GM21825 (cell line): ENCODE measurements at regions not wholly inside any gene's neighbourhood (a gene's known extent, or its start where the extent isn't known, plus 50 kb on each side); places are given as distances from the start of the nearest gene placed in this dataset.

Experiments used
- ATAC-seq: cut with Tn5 transposase; IDR thresholded peaks from one replicate; pipeline ENCODE4 v1.9.1; 2021; ENCODE audit warnings: mild to moderate bottlenecking, moderate library complexity; ENCODE audit not compliant: unreplicated experiment

DNA sequence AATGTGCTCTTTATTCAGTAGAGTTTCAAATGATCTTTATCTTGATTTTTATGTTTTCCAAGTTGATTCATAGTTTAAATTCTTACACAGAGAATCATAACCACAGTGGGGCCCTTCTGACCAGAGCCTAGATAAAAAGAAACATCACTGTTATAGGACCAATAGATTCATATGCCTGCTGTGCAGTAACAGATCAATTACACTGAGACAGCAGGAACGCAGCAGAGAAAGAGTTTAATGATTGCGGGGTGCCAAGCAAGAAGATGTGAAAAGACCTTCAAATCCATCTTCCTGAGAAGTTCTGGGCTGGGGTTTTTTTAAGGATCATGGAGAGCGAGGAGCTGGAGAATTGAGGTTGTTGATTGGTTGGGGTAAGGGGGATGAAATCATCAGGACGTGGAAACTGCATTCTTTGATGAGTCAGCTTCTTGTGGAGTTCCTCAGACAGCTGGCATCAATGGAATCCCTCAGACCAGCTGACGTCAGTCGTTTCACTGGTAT, 346.6 kb downstream of the TBC1D4 start:
- no peak for ATAC-seq

DNA sequence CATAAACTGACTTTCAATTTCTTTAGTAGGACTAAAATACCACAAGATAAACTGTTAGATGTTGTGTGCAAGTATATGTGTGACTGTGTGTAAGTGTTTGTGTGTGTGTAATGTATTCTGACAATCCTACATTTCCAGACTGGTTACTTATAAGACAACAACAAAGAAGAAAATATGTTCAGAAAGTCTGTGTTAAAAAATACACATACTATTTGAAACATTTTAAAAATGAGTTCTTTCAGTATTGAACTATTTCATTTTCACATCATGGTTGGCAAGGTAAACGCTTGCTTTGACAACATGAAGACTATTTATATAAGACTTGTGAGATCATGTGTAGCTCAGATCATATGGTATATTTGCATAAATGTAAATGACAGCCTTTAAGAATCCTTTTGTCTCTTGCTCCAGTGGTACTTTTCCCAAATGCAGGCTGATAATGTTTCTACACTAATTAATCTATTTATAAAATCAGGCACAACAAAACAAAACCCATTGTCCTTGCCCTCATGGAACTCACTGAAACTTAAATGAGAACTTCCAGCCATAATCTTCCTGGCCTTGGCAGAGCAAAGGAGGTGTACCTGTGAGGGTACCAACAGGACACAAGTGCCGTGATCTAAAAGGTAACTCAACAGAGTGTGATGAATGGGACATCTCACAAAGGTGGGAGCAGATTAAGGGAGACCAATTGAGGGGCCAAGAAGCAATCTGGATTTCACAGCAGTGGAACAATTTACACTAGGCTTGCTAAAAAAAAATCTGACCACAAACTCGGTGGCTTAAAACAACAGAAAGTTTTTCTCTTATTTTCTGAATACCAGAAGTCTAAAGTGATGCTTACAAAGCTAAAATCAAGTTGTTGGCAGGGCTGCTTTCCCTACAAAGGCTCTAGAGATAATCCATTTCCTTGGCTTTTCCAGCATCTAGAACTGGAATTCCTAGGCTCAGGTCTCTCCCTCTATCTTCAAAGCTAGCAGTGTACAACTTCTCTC, 349.0 kb downstream of the TBC1D4 start:
- ATAC-seq: no peak

DNA sequence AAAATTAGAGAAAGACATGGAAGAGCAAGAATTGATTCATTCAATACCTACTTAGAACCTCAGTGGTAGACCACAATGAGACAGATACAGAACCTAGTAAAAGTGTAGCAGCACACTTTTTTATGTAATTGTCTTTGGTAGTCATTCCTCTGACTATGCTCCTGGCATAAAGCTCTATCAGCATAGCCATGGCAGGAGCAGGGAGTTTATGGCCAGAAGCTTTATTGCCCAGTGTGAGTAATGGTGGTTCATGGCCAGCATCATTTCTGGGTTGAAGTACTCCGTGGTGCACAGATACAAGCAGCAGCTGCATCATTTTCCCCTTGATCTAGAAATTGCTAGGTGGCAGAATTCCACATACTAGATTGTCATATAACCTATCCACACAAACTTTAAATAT, 352.6 kb downstream of the TBC1D4 start:
- ATAC-seq: no peak

DNA sequence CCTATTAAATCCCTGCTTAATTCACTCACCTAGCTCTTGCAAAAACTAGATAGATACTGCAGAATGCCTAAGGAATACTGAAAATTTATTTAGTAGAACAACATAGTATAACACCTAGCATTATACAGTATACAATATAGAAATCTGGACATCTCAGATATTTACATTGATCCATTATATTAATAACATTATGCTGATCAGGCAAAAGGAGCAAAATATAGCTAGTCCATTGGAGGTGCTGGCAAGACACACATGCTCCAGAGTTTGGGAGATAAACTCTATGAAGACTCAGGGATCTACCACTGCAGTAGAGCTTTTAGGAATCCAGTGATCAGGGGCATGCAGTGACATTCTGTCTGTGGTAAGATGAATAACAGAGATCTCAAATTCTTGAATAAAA, 357.6 kb downstream of the TBC1D4 start:
- no peak for ATAC-seq

DNA sequence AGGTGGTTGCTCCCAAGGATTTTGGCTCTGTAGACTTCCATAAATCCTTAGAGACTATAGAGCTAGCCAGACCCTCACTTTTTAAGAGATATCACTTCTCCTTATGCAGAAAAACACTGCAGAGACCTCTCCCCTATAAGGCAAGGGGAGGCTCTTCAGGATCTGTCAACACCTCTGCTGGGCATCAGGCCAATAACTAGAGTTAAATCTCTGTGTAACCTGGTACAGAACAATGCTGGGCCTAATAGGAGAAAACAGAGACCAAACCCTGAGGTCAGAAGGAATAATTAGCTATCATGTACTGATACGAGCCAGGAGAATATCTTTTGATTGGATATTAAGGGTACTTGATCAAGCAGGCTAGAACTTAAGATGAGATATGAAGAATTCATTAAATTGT, 358.5 kb downstream of the TBC1D4 start:
- ATAC-seq: no peak

DNA sequence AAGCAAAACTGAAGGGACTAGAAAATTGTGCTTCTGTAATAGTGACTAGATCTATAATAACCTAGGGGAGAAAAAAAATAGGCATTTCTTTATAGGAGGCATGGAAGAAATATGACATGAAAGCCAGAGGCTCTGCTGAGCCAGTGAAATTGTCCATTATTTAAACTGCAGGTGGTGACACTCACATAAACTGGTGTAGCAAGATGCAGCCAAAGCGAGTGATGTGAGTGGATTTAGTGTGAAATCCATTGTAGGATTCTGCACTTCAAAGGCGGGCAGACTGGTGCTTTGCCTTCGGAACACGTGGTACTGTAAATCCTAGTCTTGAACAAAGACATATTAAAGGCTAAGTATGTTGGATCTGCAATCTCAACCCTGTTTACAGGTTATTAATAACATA, 361.9 kb downstream of the TBC1D4 start:
- ATAC-seq: no peak

DNA sequence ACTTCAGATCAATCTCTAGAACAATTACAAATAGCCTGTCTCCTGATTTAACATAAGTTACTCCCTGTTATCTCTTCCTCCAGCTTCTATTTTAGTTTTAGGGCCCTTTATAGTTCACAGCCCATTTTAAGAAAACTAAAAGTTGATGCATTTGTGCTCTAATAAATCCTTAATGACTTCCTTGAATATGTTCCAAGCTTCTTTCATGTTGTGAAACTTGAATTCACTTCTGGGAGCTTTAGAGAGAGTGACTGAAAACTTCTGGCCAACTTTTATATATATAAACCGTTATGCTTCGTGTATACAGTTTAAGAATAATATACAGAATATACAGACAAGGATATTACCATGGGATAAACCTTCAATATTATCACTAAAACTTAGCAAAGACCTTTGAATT, 366.8 kb downstream of the TBC1D4 start:
- no peak for ATAC-seq

DNA sequence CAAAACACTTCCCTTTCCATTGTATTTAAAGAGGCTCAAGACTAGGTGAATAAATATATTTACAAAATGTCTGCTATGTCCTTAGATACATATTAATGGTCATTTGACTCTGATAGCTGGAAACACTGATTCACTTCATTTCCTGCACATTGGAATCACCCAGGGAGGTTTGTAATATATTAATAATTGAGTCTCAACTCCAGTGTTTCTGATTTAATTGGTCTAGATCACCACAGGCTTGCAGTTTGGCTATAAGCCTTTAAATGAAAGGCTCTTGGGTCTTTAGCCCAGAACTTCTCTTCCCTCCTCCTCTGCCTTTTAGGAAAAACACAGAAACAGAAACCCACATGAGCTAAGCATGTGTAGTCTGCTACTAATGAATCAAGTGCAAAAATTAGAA, 378.0 kb downstream of the TBC1D4 start:
- no peak for ATAC-seq

DNA sequence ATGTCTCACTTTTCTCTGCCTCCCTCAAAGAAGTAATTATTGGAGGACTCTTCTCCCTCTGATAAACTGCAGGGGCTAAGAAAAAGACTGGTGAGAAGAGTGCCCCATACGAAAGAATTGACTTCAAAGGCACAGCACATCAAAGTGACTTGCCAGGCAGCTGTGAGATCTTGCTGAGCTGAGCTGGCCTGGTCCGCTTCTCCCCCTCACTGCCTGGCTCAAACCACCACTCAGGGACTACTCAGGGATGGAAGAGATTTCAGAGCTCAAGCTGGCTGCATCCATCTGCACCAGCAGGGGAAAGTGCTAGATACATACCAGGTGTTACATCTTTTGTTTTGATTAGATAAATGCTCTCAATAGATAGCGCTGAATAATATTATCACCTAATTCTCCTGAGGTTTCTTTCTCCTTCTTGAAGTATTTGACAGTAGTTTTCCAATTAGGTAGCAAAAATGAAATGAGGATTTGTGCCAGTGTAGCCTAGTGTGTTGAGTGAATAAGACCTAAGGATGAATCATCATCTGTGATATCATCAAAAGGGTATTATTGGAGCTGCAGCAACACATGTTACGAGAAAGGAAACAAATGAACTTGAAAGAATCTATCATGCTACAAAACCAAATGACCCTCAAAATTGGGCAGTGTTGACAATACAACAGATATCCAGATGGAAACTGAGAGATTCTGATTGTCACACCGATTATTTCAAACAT, 379.8 kb downstream of the TBC1D4 start:
- no peak for ATAC-seq

DNA sequence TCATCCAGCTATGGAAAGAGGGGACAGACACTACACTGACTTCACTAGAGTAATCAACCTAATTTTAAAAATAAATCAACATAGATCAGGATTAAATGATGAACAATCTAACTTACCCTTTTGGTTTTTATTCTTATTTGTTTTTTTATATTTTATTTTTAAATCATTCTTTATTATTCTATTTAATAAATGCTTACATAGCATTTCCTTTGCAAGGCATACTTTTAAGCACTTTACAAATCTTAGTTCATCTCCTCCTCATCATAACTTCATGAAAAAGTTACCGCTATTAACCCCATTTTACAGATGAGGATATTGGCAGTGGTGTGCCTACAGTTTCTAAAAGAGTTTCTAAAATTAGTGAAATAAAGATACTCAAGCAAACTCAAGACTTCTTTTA, 380.6 kb downstream of the TBC1D4 start:
- ATAC-seq: no peak

DNA sequence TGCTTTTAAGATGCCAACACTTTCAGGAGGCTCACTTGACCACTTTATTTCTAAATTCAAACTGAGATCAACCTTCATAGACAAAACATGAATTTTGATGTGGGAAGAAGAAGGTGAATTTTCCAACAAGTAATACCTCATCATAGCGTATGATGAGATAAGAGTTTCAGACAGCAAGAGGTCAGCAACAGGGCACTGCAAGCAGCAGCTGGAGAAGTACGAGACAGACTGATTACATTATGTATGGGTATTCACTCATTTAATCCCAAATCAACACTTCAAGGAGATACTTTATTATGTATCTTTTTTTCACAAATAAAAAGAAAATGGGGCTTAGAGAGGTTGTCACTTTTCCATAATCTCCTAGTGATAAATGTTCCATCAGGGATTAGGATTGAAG, 389.8 kb downstream of the TBC1D4 start:
- ATAC-seq: no peak

DNA sequence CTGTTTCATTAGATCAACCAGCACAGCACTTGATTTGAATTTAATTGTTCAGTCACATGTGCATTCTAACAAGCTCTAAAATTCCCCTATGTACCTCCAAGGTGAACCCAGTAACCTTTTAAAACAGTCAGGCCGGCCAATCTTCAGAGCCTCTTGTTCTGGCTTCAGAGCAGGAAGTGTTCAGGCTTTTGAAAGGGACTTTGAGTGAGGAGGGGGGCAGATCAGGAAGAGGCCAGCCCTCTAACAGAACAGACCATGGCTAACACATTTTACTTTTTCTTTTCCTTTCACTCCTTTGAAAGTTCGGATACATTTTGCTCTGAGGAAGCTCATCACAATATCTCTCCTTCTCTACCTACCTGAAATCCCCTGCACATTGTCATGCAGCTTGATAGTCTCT, 390.3 kb downstream of the TBC1D4 start:
- ATAC-seq: no peak

DNA sequence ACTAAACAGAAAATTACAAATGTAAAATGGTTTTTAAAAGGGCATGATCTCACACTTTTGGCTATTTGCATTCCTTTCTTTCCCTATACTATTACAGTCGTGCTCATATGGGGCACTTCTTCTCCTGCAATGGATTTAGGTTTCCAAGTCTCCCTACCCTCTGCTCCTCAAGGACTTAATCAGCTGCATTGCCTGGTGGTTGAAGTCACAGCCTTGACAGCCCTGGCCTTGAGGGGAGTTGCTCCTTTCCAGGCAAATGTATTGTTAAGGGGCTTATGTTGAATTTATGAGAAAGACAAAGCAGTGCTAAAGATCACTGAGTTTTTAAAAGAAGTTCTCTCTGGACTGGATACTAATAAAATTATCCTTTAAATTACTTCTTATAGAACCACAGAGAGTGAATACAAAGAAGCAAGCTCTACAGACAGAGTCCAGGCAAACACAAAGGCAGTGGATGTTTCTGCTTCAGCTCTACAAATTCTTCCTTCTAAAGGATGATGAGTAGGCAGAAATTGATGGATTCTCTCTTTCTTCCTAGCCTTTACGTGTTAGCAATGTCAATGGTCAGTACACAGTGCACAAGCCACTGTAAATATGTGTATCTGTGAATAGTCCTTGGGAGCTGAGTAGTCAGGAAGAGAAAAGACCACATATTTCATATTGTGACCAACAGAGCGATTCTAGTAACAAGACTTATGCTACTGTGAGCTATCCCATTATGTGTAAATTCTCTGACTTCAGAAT, 390.9 kb downstream of the TBC1D4 start:
- no peak for ATAC-seq

DNA sequence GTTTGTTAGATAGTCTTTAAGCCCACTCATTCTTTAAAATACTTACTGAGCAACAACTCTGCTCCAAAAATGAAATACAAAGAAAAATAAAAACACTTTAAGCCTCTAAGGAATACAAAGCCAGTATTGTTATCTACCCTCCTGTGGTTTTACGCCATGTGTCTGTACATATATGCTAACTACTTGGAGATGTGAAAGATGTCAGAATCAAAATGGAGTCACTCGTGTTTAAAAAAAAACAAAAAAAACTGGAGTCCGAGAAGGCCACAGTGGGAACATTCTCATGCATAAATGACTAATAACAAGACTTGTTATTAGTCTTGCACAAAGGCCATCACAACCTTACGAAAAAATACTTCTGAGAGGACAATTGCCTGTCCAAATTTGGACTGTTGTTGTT, 393.1 kb downstream of the TBC1D4 start:
- ATAC-seq: no peak

DNA sequence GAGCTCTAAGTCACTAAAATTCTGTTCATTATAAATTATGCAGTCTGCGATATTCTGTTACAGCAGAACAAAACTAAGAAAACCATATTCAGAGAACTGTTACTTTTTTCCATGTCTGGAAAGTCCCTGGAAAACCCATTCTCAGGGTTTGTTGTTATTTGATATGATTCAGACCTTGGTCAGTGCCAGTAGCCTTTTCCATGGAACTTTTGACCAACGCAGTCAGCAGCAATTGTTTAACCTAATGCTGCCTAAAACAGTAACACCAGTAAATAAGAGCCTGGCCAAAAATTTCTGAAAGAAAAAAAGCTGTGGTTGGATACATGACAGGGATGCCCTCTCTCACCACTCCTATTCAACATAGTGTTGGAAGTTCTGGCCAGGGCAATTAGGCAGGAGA, 402.7 kb downstream of the TBC1D4 start:
- ATAC-seq: no peak

DNA sequence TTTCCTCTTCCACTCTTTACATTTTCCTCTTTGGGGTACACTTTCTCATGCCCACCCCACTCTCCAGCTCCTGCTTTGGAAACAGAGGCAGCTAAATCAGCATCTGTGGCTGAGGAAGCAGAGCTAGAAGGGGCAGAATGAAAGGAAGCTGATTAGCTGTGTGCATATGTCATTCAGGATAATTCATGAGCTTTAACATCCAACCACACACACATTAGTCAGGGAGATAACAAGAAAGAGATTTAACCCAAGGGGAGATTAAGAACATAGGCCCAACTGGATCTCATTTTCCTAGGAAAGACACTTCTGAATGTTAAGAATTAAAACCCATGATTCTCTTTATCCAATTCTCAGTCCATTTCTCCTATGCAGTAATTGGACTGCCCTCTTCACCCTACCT, 405.5 kb downstream of the TBC1D4 start:
- no peak for ATAC-seq

DNA sequence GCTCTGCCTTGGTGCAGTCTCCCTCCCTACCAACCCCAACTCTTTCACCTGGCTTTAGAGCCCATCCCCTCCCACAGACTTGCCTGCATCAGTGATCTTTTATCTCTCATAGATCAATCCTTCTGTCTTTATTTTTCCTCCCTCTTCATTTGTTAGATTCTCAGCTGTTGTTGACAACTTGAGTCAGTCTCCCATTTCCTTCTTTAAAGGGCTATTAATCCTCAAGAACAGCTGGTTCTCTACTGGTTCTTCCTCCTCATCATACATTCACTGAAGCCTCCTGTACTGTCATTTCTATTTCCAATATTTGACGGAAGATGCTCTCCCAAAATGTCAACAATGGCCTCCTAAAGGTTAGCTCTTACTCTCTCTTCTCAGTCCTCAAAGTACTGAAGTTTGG, 408.2 kb downstream of the TBC1D4 start:
- no peak for ATAC-seq

DNA sequence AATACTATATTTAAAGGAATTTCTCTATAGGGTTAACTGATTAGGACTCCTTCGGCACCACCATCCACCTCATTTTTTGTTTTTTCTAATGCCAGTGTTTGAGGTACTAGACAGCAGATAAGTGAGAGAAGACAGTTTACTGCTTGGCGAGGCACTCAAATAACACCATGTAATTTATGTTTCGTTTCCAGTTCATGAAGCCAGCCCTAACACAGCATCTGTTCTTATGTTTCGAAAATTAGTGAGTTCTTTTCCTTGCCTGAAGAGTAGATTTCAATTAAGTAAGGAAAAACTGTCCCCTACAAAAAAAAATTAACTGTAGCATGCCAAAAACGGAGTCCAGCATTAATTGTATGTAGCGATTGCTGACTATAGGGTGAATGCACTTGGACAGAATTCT, 409.1 kb downstream of the TBC1D4 start:
- no peak for ATAC-seq

DNA sequence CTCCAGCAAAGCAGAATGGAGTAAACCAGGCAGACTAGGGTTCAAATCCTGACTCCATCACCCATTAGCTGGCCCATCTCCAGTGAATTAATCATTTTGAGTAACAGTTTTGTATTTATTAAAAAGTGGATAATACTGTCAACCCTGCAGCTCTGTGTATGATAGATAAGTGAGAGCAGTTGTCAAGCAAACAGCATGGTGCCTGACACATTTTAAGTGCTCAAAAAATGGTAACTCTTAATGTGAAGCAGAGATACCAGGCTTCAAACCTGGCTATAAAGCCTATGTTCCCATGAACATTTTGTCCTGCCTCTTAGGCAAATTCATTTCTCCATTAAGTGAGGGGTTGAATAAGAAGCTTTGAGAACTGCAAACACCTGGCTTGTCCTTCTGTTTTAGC, 409.6 kb downstream of the TBC1D4 start:
- ATAC-seq: no peak

DNA sequence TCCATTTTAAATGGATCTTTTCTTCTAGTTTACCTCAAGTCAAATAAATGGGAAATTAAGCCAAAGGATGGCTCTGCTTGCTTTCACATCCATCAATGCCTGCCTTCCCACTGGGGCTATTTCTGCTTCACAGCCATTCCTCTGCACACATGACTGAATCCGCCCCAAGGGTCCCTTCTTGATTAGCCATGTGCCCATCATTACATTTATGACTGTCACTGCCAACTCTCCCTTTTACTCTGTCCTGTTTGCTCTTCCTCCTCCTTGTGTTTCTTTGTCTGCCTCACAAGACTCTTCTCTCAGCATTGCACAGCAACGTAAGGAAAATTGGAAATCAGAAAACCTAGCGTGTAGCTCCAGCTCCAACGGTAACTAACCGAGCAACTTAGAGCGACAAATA, 410.2 kb downstream of the TBC1D4 start:
- no peak for ATAC-seq

DNA sequence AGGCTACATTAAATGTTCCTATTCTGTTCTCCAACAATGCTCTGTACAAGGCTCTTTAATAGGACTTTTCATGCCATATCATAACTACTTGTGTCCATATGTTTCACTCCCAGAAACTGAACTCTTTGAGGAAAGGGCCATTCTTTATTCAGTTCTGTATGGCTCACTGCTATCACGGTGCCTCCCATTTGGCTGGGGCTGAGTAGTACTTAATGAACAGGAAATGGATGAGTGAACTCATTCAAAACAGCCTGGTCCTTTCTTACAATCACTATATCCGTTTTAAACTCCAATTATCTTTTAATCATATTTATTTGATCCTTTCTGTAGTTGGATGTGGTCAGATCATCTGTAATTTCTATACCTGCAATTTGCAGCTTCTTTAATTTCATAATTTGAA, 410.6 kb downstream of the TBC1D4 start:
- no peak for ATAC-seq
